SK-N-SH (cell line): ENCODE measurements at regions not wholly inside any gene's neighbourhood (a gene's known extent, or its start where the extent isn't known, plus 50 kb on each side); places are given as distances from the start of the nearest gene placed in this dataset.
A peak's percentile ranks its signal among the peaks of the same experiment; 100 is the strongest.

Experiments used
- CTCF ChIA-PET: fragments of 300-600, 350-600 bp; formaldehyde crosslinking; extraction: SDS; loops from one replicate; lab custom pipeline; 2021; lab: Yijun Ruan, JAX
- POLR2A ChIA-PET: fragments of 350-600 bp; sonication (Branson Sonifier 250); formaldehyde crosslinking; extraction: SDS; loops from one replicate; lab custom pipeline; 2020; ENCODE audit warnings: antibody characterized with exemption, inconsistent platforms; lab: Yijun Ruan, JAX
- DNase-seq: peaks from one replicate; pipeline ENCODE4 v3.0.0; 2012
- H2AFZ ChIP-seq: fragments of 200-600 bp; sonication (generic); 2 replicates; pipeline ENCODE4 v1.8.1; 2016; ENCODE audit warnings: antibody characterized with exemption, mild to moderate bottlenecking, low read depth
- H3F3A ChIP-seq: fragments of 200-600 bp; sonication (generic); replicated peaks from 2 replicates; pipeline ENCODE3; 2016; ENCODE audit warnings: antibody characterized with exemption, mild to moderate bottlenecking; ENCODE audit not compliant: insufficient read depth
- H3K27ac ChIP-seq, 2 experiments: fragments of 200-500 bp in 1 of 2; fragments of 200-600 bp in 1 of 2; sonication (Bioruptor generic) in 1 of 2; sonication (generic), shearing (Covaris generic) in 1 of 2; 2 replicates each; pipeline versions ENCODE4 v1.5.1 to v1.6.1; 2014 to 2016; ENCODE audit warnings: low read depth in 2 of 2, inconsistent platforms in 1 of 2, low read length in 1 of 2, mild to moderate bottlenecking in 1 of 2, mixed read lengths in 1 of 2
- H3K27me3 ChIP-seq: fragments of 200-600 bp; sonication (generic), shearing (Covaris generic); 2 replicates; pipeline ENCODE4 v1.6.1; 2016; ENCODE audit warnings: mixed run types; ENCODE audit not compliant: insufficient read depth
- H3K36me3 ChIP-seq, 2 experiments: fragments of 200-500 bp in 1 of 2; fragments of 200-600 bp in 1 of 2; sonication (Bioruptor generic) in 1 of 2; sonication (generic) in 1 of 2; replicated peaks in 1 of 2; 2 replicates each; pipeline versions ENCODE3 to v1.5.1; 2014 to 2016; ENCODE audit warnings: low read length in 1 of 2, mild to moderate bottlenecking in 1 of 2; ENCODE audit not compliant: insufficient read depth in 2 of 2, control insufficient read depth in 1 of 2
- H3K4me1 ChIP-seq, 2 experiments: fragments of 200-500 bp in 1 of 2; fragments of 200-600 bp in 1 of 2; sonication (Bioruptor generic) in 1 of 2; sonication (generic), shearing (Covaris generic) in 1 of 2; 2 replicates each; pipeline versions ENCODE4 v1.5.1 to v1.6.1; 2014 to 2016; ENCODE audit warnings: low read depth in 1 of 2, low read length in 1 of 2, mixed run types in 1 of 2; ENCODE audit not compliant: insufficient read depth in 2 of 2, control insufficient read depth in 1 of 2
- H3K4me2 ChIP-seq: fragments of 200-600 bp; sonication (generic), shearing (Covaris generic); 2 replicates; pipeline ENCODE4 v1.6.1; 2017; ENCODE audit warnings: mixed run types
- H3K4me3 ChIP-seq, 2 experiments: fragments of 200-500 bp in 1 of 2; fragments of 200-600 bp in 1 of 2; sonication (Bioruptor generic) in 1 of 2; sonication (generic), shearing (Covaris generic) in 1 of 2; 2 replicates each; pipeline versions ENCODE4 v1.5.1 to v1.8.1; 2014 to 2016; ENCODE audit warnings: low read depth in 2 of 2, inconsistent platforms in 1 of 2, low read length in 1 of 2, mild to moderate bottlenecking in 1 of 2, mixed read lengths in 1 of 2, moderate library complexity in 1 of 2
- H3K79me2 ChIP-seq: fragments of 200-600 bp; sonication (generic); 2 replicates; pipeline ENCODE4 v1.8.1; 2017; ENCODE audit warnings: mild to moderate bottlenecking; ENCODE audit not compliant: insufficient read depth
- H3K9ac ChIP-seq: fragments of 200-600 bp; sonication (generic); 2 replicates; pipeline ENCODE4 v1.6.1; 2017; ENCODE audit warnings: mixed run types
- H3K9me2 ChIP-seq: fragments of 200-600 bp; sonication (generic); 2 replicates; pipeline ENCODE4 v1.6.1; 2017; ENCODE audit warnings: mixed run types
- H3K9me3 ChIP-seq: fragments of 200-600 bp; sonication (generic); 2 replicates; pipeline ENCODE4 v1.6.1; 2017; ENCODE audit warnings: mixed run types, mild to moderate bottlenecking, moderate library complexity
- H4K20me1 ChIP-seq: fragments of 200-600 bp; sonication (generic); 2 replicates; pipeline ENCODE4 v1.6.1; 2017; ENCODE audit warnings: mild to moderate bottlenecking, mixed run types; ENCODE audit not compliant: insufficient read depth
- EP300 ChIP-seq, 2 experiments: IDR thresholded peaks; 2 replicates each; pipeline versions ENCODE4 v1.4.0 to v1.6.1; 2012; ENCODE audit warnings: borderline replicate concordance in 1 of 2, low read depth in 1 of 2, low read length in 1 of 2
- FOSL2 ChIP-seq: IDR thresholded peaks from 2 replicates; pipeline ENCODE4 v1.4.0; 2012; ENCODE audit warnings: low read depth, mild to moderate bottlenecking, moderate library complexity, borderline replicate concordance
- GATA2 ChIP-seq: sonication (generic); formaldehyde crosslinking; IDR thresholded peaks from 2 replicates; pipeline ENCODE4 v1.5.0; 2020; ENCODE audit warnings: mild to moderate bottlenecking, missing genetic modification reagents
- NFIC ChIP-seq: IDR thresholded peaks from 2 replicates; pipeline ENCODE4 v1.4.0; 2012; ENCODE audit warnings: borderline replicate concordance
- NRF1 ChIP-seq: IDR thresholded peaks from 2 replicates; pipeline ENCODE4 v1.6.1; 2012; ENCODE audit warnings: low read depth, mild to moderate bottlenecking, low read length
- RAD21 ChIP-seq: IDR thresholded peaks from 2 replicates; pipeline ENCODE4 v1.6.1; 2012; ENCODE audit warnings: mild to moderate bottlenecking, low read length
- REST ChIP-seq: IDR thresholded peaks from 2 replicates; pipeline ENCODE4 v1.6.1; 2012; ENCODE audit warnings: mild to moderate bottlenecking, low read depth, low read length, moderate library complexity
- SIN3A ChIP-seq: IDR thresholded peaks from 2 replicates; pipeline ENCODE4 v1.6.1; 2012; ENCODE audit warnings: low read depth, mild to moderate bottlenecking, low read length, moderate library complexity, borderline replicate concordance
- SMC3 ChIP-seq: IDR thresholded peaks from 2 replicates; pipeline ENCODE4 v1.6.1; 2012; ENCODE audit warnings: low read depth, low read length, improper control_type of control experiment
- TCF12 ChIP-seq: IDR thresholded peaks from 2 replicates; pipeline ENCODE4 v1.4.0; 2012
- USF2 ChIP-seq: fragments of 150-350 bp; IDR thresholded peaks from 2 replicates; pipeline ENCODE4 v1.6.1; 2017; ENCODE audit warnings: antibody characterized with exemption, low read length, low read depth, borderline replicate concordance
- ZBTB33 ChIP-seq: IDR thresholded peaks from 2 replicates; pipeline ENCODE4 v1.4.0; 2012; ENCODE audit warnings: low read depth, borderline replicate concordance
- WGBS: methylation state at CpG from one replicate; pipeline ENCODE4 v1.1.6; 2017; ENCODE audit warnings: low lambda C conversion rate; 5-methylcytosine and 5-hydroxymethylcytosine counted together

- Histone ChIP-seq H3K4me1 (peaks cover 0 to 8% of the 10 kb centered on the region in 2 experiments; a peak in 2 of 4 replicates), H3K9me3 (no peaks in the 10 kb centered on the region), H3F3A (no peaks in the 10 kb centered on the region), H3K27ac (no peak overlapping the region), H2AFZ (no peak overlapping the region), H3K9ac (no peak overlapping the region), H3K9me2 (no peaks in the 10 kb centered on the region), H4K20me1 (no peaks in the 10 kb centered on the region), H3K79me2 (no peaks in the 10 kb centered on the region), H3K4me3 (no peak overlapping the region), H3K36me3 (no peaks in the 10 kb centered on the region), H3K27me3 (no peaks in the 10 kb centered on the region), H3K4me2 (no peak overlapping the region)
- ChIA-PET POLR2A (no interaction called here), CTCF (no interaction called here)
- WGBS, result 4% methylated on average over 4 of the region's 4 CpGs
- no peak for TF ChIP-seq FOSL2
- no peak for TF ChIP-seq EP300 (IDR thresholded peaks at IDR 0.05; ENCODE audit: borderline replicate concordance in 1 of 2, low read depth in 1 of 2, low read length in 1 of 2)
- TF ChIP-seq RAD21, result peak; percentile 34; the same call in 1 of the 2 replicates
- no peak for TF ChIP-seq NFIC
- no peak for TF ChIP-seq REST
- TF ChIP-seq USF2, result no peak
- TF ChIP-seq GATA2 (CRISPR knock-in tag), result no peak
- TF ChIP-seq NRF1, result no peak
- peak; percentile 17; the same call in 1 of the 2 replicates for TF ChIP-seq SMC3
- no peak for TF ChIP-seq ZBTB33
- TF ChIP-seq TCF12, result no peak
- DNase-seq, result peak; percentile 23
Observed at GRCh38 chr7:153832160-153832559, 220.0 kb upstream of the DPP6 start.

- CTCF ChIA-PET, result interaction anchor here (1.5 kb wide), 1 partner anchor 17 kb away, joined by 3 read pairs; no protein-coding TSS in a partner anchor
- WGBS, result 20% methylated on average over 4 of the region's 4 CpGs
Observed at GRCh38 chr7:153835103-153835502, 217.1 kb upstream of the DPP6 start.

More at GRCh38 chr7:153835103-153835502, 217.1 kb upstream of the DPP6 start:
- H3K9ac ChIP-seq, result no peak overlapping the region
- peaks cover 0 to 8% of the 10 kb centered on the region in 2 experiments; a peak in 2 of 4 replicates for H3K4me1 ChIP-seq
- no peak overlapping the region for H3K4me2 ChIP-seq
- H2AFZ ChIP-seq, result no peak overlapping the region
- H3K79me2 ChIP-seq, result no peaks in the 10 kb centered on the region
- no peaks in the 10 kb centered on the region for H3K9me2 ChIP-seq
- no peaks in the 10 kb centered on the region for H3K36me3 ChIP-seq
- peak overlapping the region in 1 of 2 experiments; percentile 80; a peak in 2 of 4 replicates for H3K27ac ChIP-seq
- peak; percentile 6 for DNase-seq
- no peaks in the 10 kb centered on the region for H4K20me1 ChIP-seq
- H3K9me3 ChIP-seq, result no peaks in the 10 kb centered on the region
- TF ChIP-seq SIN3A (no peak), RAD21 (peak; percentile 41; the same call in 1 of the 2 replicates)
- no peak overlapping the region for H3K4me3 ChIP-seq
- no peaks in the 10 kb centered on the region for H3K27me3 ChIP-seq
- no peaks in the 10 kb centered on the region for H3F3A ChIP-seq
- POLR2A ChIA-PET, result no interaction called here
